ENCODE measurements at regions not wholly inside any gene's neighbourhood (a gene's known extent, or its start where the extent isn't known, plus 50 kb on each side); places are given as distances from the start of the nearest gene placed in this dataset.

GRCh38 chr4:34009951-34010350, 2234.4 kb downstream of the ARAP2 start:
- TF ChIP-seq CTCF (IDR thresholded peaks at IDR 0.05) (no peak), POLR2A (IDR thresholded peaks at IDR 0.05) (no peak)

All from adrenal gland (tissue), 5 donors.